ENCODE measurements at regions not wholly inside any gene's neighbourhood (a gene's known extent, or its start where the extent isn't known, plus 50 kb on each side); places are given as distances from the start of the nearest gene placed in this dataset.

GRCh38 chr13:74221752-74222151, 87.5 kb upstream of the KLF12 start:
- TF ChIP-seq CTCF (IDR thresholded peaks at IDR 0.05; ENCODE audit: low read depth, low read length, poor library complexity, severe bottlenecking) (no peak), EZH2phosphoT487 (IDR thresholded peaks at IDR 0.05; ENCODE audit: borderline replicate concordance, low read length) (no peak)
